GM13977 (cell line): ENCODE measurements at regions not wholly inside any gene's neighbourhood (a gene's known extent, or its start where the extent isn't known, plus 50 kb on each side); places are given as distances from the start of the nearest gene placed in this dataset.

Experiments
- DNase-seq: peaks from one replicate; pipeline ENCODE4 v3.0.0; 2012; ENCODE audit warnings: low spot score
- in situ Hi-C: fragments of 300-500 bp; cut with MboI; formaldehyde crosslinking; loops from one replicate; pipeline ENCODE4 v1.12.0; 2022; ENCODE audit warnings: low sequenced_read_pairs, low pct_unique_long_range_greater_than_20kb, mixed read lengths, inconsistent platforms; ENCODE audit not compliant: unreplicated experiment
- TF ChIP-seq, protein P1 (sequence below): IDR thresholded peaks from 2 replicates; pipeline ENCODE4 v1.5.1; 2012; ENCODE audit warnings: mild to moderate bottlenecking, control low read depth; ENCODE audit not compliant: insufficient read depth; ENCODE audit errors: extremely low read depth, missing control alignments

GRCh38 chr9:99414321-99414720 lies 192.2 kb downstream of the SEC61B start:
- TF ChIP-seq, protein P1, sequence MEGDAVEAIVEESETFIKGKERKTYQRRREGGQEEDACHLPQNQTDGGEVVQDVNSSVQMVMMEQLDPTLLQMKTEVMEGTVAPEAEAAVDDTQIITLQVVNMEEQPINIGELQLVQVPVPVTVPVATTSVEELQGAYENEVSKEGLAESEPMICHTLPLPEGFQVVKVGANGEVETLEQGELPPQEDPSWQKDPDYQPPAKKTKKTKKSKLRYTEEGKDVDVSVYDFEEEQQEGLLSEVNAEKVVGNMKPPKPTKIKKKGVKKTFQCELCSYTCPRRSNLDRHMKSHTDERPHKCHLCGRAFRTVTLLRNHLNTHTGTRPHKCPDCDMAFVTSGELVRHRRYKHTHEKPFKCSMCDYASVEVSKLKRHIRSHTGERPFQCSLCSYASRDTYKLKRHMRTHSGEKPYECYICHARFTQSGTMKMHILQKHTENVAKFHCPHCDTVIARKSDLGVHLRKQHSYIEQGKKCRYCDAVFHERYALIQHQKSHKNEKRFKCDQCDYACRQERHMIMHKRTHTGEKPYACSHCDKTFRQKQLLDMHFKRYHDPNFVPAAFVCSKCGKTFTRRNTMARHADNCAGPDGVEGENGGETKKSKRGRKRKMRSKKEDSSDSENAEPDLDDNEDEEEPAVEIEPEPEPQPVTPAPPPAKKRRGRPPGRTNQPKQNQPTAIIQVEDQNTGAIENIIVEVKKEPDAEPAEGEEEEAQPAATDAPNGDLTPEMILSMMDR: no peak
- in situ Hi-C loops: no loop called here
- no peak for DNase-seq

DNA sequence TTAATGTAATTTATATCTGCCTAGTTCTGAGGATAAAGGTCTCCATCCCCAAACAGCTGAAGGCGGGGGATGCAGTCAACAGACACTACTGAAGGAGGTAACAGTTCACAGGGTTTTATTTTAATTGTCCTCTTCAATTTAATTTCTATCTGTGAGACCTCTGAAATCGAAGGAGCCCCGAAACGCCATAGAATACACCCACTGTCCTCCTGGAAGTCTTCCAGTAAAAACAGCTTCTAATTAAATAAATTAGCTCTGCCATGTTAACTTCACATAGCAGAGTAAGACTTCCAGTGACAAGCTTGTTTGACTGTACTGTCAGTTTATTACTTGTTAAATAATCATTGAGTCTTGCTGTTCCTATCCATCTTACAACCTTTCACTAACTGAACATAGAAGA lies 193.5 kb downstream of the SEC61B start:
- TF ChIP-seq, protein P1: no peak

DNA sequence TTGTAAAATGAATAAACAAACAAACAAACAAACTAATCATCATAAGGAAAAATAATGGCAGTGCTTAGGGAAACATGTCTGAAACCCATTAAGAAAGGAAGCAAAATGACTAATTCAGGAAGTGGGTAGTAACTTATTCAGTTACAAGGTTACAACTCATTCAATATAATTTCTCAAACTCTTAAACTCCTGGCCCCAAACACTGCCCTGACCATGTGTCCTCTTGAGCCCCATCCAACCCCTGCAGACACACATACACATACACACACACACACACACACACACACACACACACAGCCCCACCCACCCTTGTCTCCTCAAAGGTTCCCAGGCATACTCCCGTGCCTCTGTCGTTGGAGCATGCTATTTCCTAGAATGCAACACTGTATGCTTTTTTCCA lies 193.9 kb downstream of the SEC61B start:
- in situ Hi-C loops: no loop called here
- TF ChIP-seq, protein P1: no peak
- no peak for DNase-seq

More for the DNA sequence above, 193.5 kb downstream of the SEC61B start:
- no peak for DNase-seq
- in situ Hi-C loops: no loop called here

DNA sequence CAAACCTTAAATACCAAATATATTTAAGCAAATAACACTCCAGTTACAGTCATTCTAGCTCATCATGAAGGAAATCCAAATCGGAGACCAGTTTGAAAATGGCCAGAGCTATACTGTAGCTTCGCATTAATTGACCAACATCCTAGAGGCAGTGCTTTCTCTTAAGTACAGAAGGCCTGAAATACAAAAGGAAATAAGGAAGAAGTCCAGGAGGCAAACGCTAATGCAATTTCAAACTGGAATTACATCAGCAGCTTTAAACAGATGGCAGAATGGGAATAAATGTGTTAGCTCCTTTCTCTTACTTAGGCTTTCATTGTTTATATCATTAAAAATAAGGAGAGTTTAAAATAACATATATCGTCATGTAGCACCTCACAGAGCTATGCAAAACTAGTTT lies 197.0 kb downstream of the SEC61B start:
- TF ChIP-seq, protein P1: no peak
- no peak for DNase-seq
- in situ Hi-C loops: no loop called here

DNA sequence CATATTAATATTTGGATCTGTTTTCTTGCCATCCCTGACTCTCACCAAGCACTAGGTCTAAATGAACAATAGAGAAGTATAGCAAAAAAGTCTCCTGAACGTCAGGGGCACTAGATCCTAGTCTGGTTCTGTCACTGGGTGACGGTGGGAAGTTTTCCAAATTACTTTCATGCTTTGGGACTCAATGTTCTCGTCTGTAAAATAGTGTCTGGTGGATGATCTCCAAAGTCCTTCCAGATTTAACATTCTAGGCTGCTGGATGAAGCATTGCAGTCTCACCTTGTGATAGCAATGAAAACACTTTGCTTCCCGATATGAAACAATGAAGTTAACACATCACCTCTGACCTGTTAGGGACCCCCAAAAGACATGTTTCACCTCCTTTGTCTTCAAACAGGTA lies 199.3 kb downstream of the SEC61B start:
- TF ChIP-seq, protein P1: no peak
- in situ Hi-C loops: no loop called here
- no peak for DNase-seq

DNA sequence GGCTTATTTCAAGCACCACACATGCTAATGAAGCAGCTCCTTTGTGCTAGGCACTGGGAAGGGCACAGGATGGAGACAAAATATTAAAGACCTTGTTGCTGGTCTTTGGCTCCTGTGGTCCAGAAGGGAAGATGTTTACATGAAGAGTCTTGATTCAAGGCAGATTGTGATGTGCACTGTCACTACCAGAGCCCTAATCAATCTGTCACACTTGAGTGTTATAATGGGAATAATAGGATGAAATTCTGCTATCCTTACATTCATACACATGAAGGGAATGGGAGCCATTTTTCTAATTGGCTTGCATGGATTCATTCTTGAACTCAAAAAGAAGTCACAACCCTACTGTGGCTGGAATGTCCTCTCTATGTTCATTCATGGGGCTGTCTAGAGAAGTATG lies 203.0 kb downstream of the SEC61B start:
- in situ Hi-C loops: no loop called here
- TF ChIP-seq, protein P1: no peak
- no peak for DNase-seq
